NCI-H2196 (cell line): ENCODE measurements at regions not wholly inside any gene's neighbourhood (a gene's known extent, or its start where the extent isn't known, plus 50 kb on each side); places are given as distances from the start of the nearest gene placed in this dataset.

Experiments
- DNase-seq: peaks from one replicate; lab custom pipeline; 2025; ENCODE audit not compliant: unreplicated experiment; lab: John Stamatoyannopoulos, UW

DNA sequence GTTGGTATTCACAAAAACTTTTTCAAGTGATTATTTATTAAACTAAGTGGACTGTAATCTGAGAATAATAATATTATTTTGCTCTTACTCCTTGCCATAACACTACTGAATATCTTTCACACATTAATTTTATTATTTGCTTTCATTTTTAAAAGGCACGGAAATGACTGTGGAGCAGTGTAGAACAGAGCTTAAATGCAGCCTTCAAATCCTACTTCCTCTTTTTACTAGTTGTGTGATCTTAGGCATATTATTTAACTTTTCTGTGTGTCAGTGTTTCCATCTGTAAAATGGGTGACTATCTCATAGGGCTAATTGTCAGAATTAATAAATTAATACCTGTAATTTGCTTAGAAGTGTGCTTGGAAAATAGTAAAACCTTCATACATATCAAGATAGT, 55.5 kb upstream of the SLC8A1 start:
- no peak for DNase-seq

DNA sequence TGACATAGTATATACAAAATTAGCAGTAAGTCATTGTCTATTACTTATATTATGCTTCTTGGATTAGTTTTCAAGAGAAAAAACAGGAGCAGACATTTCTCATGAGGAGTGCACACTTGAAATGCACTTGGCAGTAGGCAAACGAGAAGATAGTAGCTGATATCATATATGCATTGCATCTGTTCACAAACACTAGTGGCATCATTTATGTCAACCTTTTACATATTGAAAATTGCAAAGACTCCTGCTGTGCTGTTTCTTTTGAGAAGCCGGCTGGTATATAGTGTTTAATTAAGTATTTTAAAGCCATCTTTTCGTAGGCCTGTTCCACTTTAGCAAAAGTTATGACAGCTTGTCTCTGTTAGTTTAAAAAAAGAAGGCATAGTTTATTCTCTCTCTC, 58.4 kb upstream of the SLC8A1 start:
- no peak for DNase-seq

DNA sequence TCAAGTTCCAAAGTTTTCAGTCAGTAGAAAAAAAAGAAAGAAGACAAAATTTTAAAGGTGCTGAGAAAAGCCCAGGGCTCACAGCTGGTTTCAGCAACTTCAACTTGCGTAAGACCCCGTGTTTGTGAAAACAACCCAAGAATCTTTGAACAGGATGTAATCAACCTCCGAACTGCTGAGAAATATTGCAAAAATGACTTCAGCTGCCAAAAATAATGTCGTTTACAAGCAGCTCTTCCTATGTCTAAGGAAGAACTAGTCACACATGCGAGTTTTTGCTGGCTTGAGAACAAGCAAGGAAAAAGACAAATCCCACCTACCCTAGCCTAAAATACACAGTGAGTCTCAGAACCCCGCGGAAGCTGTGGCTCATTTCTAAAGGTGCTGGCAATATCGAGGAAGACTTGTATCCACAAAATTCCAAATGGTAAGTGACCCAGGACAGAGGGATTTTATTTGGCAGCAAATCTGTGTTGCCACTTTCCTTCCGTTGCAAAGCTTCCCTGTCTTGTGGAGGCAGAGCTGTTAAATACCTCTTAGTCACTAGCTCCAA, 59.8 kb upstream of the SLC8A1 start:
- DNase-seq: no peak

DNA sequence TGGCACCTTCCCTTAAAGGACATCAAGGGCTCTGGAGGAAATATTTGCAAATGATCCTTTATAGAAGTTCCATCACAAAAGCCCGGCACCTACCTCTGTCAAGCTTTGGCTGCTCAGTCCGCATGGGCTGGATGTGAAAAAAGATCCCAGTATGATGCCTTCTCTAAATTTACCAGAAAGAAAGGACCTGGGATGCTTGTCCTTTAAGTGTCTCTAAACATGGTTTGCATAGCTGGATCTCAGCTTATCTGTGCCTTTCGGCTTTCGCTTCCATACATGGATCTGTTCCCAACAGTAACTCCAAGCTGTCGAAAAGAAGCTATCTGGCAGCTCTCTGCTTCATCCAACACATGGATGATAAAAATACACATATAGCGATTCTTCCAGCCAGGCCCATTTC, 60.4 kb upstream of the SLC8A1 start:
- DNase-seq: no peak

DNA sequence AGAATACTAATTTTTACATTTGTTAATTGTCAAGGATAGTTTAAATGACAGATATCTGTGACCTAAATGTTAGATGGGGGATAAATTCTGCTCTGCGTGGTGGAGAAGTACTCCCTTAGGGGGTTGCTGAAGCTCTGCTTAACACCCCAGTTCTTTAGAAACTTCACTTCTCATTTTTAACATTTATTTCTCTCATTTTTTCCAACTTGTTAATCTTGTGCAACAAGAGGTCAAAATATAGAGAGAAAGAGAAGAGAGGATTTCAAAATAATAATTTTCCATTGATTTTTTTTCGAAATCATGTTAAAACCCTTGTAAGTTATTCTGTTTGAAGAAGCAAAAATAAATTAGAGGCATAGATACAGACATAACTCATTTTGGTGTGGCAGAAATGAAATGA, 61.3 kb upstream of the SLC8A1 start:
- no peak for DNase-seq

DNA sequence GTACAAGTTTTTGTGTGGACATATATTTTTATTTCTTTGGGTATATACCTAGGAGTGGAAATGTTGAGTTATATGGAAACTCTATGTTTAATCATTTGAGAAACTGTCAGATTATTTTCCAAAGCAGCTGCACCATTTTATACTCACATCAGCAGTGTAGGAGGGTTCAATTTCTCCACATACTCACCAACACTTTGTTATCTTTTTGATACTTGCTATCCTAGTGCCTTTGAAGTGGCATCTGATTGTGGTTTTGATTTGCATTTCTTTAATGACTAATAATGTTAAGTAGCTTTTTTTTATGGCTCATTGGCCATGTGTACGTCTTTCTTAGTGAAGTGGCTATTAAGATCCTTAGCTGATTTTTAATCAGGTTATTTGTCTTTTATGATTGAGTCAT, 64.7 kb upstream of the SLC8A1 start:
- DNase-seq: no peak

DNA sequence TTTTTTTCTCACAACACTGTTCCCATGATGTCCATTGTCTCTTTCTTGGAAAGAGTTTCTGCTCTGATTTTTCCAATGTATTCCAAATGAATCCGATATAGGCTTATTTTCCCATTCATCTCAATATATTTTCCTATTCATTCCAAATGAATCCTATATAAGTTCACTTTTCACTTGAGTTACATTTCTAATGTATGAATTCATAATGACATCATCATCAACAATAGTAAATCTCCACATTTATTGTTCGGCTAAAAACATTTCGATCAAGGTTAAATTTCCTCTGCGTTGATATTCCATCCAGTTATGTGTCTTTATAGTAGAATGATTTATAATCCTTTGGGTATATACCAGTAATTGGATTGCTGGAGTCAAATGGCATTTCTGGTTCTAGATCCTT, 76.7 kb upstream of the SLC8A1 start:
- DNase-seq: no peak

DNA sequence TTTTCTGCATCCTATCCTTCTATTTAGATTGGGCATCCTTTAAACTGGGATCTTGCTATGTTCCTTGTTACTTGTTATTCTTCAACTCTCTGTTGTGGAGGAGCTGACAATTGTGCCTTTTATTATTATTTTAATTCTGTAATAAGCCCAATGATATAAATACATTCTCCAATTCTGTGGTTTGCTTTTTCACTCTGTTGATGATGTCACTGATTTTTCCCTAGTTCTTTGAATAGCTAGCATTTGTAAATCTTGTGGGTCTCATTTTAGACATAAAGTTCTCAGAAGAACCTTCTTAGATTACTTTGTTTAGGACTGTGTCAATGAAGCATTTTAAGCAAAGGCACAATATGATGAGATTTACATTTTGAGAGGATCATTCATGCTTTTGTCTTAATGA, 79.5 kb upstream of the SLC8A1 start:
- DNase-seq: no peak

DNA sequence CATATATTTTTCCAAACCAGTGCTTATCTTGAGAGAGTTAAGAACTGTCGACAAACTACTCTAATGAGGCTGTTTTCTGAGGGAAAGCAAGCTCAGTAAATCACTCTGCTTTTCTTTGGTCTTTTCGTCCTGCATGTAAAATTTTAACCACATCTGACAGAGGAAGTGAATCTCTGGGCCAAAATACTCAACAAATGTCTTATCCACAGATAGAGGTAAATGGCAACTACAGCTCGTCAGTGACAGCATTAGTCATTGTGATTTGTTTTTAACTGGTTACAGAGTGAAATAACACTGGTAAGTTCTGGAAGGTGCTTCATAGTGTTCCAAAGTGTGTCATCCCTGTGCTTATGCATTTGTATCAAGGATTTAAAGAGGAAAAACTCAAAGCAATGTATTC, 82.6 kb upstream of the SLC8A1 start:
- no peak for DNase-seq

DNA sequence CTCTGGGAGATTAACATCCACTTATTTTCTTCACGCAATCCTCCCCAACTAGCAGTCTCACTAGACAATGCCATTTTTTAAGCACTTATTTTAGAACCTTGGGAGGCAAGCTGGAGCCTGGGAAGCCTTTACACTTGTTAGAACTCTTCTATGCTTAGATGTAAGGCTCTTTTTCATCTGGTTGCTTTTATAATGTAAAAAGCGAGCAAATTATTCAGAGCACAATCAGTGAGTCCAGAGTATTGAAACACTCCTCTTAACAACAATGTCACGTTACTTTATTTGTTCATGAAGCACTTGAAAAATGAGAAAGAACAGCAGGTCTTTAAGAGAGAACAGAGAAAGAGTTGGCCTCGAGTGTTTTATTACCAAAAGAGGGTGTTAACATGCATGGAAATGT, 84.1 kb upstream of the SLC8A1 start:
- no peak for DNase-seq

DNA sequence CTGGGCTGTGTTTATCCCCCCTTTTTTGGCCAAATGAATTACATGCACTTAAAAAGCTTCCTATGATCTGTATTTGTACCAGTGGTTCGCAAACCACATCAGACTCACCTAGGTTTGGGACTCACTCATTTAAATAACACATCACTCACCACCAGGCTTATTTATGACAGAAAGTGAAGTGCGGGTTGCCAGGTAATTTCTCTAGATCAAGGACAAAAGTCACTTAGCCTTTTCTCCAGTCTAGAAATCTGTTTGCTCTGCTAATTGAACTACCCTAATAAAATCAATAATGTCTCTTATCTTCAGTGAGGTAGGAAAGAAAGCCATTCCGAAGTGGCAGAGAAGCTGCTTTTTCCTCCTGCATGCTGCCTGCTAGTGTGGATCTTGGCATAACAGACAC, 88.1 kb upstream of the SLC8A1 start:
- DNase-seq: no peak

DNA sequence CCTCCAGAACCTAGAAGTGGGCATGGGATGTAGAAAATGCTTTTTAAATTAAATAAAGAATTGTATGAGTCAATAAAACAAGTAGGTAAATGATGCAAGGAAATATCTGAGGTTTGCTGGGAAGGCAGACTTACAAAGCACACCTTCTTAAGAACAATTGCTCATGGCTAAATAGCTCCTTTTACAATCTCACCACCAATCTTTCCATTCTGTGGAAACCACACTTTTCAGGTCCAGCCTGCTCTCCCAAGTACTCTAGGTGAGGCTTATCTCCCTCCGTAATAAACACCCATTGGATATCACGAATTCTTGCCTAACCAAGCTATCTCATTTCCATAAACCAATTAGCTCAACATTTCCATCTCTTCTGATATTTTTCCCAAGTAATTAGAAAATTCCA, 91.5 kb upstream of the SLC8A1 start:
- no peak for DNase-seq

DNA sequence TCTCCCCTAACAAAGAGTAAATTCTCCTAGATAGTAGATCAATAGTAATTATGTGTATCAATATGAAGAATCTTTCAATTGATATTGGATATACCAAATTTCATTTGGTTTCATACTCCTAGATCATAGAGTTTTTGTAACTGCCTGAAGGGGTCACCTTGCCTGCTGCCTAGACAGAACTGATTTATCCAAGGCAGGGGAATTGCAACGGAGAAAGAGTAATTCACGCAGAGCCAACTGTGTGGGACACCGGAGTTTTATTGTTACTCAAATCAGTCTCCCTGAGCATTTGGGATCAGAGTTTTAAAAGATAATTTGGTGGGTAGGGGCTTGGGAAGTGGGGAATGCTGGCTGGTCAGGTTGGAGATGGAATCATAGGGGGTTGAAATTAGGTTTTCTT, 92.2 kb upstream of the SLC8A1 start:
- DNase-seq: no peak

DNA sequence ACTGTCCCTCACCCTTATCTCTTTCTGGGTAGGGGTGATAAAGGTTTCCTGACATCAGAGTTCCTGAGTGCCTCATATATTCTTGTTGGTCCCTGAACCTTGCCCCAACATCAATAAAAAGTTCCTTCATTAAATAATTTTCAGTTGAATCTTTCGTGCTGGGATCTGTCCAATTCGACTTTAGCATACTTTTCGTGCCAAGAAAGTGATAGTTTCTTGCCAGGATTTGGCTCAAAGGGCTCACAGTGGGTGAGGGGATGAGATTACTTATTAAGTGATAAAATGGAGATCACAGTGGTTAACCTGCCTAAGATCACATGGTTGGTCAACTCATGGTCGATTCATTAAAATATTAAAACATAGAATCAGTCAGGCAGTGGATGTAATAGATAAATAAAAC, 93.8 kb upstream of the SLC8A1 start:
- DNase-seq: no peak

DNA sequence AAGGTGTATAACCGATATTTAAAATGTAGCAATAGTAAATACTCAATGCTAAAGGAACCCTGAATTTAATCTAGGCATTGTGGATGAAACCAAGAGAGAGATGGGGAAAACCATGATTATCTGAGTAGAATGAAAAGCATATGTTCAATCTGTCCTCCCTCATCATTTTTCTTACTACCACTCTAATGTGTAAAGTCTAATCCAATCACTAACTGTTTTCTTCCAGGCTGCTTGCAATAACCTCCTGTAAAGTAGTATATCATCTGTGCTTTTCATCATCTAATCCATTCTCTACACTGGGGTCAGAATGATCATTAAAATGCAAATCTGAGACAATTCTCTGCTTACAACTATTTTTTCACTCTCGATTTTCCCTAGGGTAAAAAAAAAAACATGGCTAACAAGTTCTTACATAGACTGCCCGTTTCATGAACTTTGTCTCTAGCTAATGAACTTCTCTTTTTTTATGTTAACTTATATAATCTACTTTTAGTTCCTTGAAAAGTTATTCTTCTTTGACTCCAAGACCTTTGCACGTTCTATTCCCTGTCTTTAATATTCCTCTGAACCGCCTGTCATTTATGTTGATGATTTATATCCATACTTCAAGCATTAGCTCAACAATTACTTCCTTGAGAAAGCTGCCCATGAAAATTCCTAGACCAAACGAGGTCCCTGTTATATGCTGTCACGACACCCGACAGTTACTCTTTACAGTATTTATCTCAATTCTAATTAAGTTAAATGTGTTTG, 94.7 kb upstream of the SLC8A1 start:
- DNase-seq: no peak

DNA sequence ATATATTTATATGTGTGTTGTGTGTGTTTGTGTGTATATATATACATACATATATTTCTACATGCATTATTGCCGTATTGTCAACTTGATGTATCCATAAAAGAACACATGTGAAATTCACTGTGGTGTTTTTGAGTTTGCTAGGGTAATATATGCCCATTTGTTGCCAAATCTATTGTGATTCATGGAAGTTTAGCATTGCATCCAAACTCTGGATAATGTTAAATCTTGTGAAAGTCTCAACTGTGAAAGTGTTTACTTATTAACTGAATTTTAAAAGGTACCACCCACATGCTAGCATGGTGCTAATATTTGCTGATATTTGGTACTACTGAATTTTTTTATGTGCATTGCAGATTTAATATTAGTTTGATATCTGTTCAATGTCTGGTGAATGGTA, 96.6 kb upstream of the SLC8A1 start:
- no peak for DNase-seq

DNA sequence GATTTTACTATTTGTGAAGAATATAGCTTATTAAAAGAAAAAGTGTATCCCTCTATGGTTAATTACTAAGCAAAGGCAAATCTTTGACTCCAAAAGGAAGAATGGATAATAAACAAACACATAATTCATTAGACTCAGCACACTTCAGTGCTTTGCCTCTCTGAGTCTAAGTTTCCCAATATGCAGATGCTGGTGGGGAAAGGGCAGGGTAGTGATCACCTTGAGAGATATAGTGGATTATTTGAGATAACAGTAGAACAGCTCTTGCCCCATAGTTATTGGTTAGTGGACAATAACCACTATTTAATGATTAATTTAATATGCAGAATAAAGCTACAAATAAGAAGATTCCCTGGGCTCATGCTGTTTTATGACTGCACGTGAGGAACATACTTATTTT, 98.2 kb upstream of the SLC8A1 start:
- no peak for DNase-seq

DNA sequence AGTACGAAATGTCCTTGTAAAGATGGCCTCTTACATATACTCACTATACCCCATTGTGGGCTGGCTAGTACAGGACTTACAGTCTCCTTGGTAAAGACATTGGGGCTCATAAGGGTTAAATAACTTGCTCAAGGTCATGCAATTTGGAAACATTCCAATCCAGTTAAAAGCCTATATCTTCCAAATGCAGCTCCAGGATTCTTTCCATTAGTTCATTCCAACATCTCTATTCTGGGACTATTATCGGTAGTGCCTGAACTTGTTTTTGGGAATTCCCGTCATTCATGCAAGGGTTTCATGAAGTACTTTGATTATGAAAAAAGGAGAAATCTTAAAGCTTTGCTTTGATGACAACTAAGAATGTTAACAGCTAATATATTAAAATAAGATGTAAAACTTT, 99.2 kb upstream of the SLC8A1 start:
- no peak for DNase-seq

DNA sequence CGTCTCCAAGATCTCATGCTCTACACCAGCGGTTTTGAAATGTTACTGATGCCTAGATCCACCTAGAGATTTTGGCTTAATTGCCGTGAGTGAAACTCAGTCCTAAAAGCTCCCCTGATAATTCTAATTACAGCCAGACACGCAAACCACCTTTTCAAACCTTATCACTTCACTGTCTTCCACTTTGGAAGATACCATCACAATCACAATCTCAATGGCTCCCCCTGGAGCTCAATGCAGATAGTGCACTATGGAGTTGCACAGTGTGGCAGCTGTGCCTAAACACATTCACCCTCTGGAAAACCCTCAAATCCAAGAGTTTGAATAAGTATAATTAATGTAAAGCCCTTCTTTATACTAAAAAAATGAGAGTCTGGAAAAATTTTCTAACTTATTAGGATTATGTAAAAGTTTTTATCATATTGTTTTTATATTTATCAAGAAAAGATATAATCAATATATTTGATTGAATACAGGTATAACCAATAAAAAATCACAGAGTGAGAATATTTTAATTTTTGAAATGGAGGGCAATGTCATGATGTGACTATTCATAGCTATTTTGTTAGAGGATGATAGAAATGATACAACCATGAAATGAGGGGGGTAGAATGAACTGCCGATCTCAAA, 102.9 kb upstream of the SLC8A1 start:
- DNase-seq: peak; percentile 59

DNA sequence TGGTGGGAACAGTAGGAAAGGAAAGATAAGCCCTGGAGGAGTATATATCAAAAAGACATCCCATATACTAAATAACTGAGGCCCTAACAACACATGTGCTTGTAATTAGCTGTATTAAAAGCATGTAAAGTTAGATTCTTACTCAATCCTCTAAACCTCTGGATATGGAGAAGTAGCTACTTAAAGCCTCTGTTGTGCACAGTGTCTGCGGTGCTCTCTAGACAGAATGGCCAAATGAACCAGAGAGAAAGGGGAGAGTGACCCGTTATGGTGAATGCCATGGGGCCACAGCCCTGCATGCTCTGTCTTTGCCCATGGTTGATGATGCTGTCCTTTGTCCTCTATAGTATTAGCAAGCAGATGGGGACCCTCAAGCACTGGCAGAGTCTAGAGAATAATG, 104.4 kb upstream of the SLC8A1 start:
- no peak for DNase-seq

DNA sequence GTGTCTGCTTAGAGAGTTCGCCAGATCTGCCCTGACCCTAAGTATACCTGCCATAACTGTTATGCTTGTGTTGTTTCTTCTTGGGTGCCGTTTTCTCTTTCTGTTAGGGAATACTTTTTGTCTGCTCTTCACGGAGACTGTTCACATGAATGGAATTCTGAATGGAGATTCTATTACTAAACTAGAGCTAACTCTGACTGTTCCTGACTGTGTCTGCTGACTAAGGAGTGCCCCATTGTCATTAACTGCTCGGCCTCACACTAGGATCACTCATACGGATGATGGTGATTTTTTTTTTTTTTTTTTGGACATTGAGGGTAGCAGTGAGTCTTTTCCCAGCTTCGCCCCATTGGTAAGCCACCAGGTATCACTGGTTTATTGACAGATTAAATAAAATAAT, 104.8 kb upstream of the SLC8A1 start:
- no peak for DNase-seq

DNA sequence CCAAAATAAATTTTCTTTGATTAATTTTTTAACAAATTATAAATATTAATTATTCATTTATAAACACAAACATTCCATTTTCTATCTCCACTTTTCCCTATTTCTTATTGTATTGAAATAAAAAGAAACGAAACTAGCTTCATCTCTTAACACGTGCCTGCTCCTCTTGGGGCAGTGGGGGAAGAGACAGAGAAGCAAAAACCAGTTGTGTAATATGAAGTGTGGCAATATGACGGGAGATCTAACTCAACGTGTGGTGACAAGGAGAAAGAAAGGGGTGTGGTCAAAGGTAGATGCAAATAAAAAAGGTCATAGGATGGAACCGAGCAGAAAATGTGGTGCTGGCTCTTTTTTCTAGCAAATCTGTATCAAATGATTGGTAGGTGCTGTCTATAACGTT, 106.9 kb upstream of the SLC8A1 start:
- no peak for DNase-seq

DNA sequence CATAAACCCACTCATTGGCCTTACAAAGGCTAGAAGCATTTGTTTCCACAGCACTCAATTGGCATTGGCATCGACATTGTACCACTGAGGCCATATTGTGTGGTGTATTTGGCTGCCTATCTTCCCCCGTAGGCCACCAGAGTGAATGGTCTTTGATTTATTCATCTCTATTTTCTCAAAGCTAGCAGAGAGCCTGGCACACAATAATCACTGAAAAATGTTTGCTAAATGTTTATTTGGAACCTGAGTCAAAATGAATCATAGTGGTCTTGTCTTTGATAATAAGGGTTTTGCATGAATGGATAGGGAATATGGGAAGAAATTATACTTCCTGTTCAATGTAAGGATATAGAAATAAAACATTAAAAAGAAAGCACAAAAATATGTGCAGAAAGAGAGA, 107.3 kb upstream of the SLC8A1 start:
- no peak for DNase-seq
